IPS DF 4.7 (cell line): ENCODE measurements at regions not wholly inside any gene's neighbourhood (a gene's known extent, or its start where the extent isn't known, plus 50 kb on each side); places are given as distances from the start of the nearest gene placed in this dataset.

Experiments used
- DNase-seq: peaks from one replicate; pipeline ENCODE4 v3.0.0-alpha.2; 2013; ENCODE audit warnings: low spot score; ENCODE audit errors: extremely low read depth

DNA sequence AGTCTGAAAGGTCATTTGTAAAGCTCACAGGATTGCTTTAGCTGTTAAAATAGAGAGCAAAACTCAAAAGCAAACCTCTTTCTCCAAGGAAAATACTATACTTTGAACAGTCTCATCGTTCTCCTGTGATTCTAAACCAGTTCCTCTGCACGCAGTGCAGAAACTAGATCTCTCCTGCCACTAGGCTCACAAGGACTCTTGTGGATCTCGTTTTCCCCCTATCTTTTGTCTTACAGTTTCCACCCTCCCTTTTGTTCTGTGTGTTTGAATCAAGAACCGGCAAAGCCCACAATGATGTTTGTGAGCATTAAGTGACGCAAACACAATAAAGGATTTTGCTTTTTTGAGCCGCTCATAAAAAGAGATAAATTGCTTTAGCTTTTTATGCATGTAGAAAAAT, 1103.5 kb upstream of the RBFOX1 start:
- no peak for DNase-seq

DNA sequence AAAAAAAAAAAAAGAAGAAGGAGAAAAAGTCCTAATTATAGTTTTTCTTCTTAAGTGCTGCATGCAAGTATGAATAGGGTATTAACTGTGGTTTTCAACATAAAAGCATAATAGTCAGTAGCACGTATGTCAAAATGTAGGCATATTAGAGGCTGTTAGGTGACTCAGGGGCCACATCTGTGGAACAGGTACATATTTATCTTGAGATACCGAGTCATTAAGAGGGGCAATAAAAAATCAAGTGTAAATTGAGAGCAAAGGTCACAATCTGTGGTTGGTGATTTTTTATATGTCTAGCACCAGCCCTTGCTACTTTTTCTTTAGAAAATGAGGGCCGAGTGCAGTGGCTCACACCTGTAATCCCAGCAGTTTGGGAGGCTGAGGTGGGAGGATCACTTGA, 1113.8 kb upstream of the RBFOX1 start:
- no peak for DNase-seq

DNA sequence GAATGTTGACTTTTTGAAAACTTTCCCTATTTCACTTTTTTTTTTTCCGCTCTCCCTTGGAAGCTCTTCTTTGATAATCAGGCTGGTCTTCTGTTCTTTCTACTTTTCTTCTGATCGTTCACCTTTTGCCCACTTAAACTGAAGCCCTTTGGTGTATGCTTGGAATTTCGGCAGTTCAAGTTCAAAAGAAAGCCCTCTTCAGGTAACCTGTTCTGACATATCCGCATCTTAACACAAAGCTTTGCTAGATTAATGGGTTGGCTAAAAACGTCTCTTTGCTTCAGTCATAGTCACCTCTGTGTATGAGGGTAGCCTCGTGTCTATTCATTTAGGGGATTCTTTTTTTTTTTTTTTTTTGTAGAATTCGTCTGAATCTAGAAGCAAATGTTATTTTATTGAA, 1115.8 kb upstream of the RBFOX1 start:
- no peak for DNase-seq

DNA sequence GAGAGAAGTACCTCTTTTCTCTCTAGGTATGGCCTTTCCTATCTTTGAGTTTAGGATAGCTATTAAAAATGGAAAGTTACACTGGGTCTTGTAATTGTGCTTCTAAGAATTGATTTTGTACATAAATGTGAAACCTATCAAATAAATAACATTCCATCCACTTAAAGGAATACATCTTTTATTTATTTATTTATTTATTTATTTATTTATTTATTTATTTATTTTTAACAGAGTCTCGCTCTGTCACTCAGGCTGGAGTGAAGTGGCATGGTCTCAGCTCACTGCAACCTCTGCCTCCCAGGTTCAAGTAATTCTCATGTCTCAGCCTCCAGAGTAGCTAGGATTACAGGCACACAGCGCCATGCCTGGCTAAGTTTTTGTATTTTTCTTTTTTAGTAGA, 1114.0 kb upstream of the EEF2KMT start:
- DNase-seq: no peak

DNA sequence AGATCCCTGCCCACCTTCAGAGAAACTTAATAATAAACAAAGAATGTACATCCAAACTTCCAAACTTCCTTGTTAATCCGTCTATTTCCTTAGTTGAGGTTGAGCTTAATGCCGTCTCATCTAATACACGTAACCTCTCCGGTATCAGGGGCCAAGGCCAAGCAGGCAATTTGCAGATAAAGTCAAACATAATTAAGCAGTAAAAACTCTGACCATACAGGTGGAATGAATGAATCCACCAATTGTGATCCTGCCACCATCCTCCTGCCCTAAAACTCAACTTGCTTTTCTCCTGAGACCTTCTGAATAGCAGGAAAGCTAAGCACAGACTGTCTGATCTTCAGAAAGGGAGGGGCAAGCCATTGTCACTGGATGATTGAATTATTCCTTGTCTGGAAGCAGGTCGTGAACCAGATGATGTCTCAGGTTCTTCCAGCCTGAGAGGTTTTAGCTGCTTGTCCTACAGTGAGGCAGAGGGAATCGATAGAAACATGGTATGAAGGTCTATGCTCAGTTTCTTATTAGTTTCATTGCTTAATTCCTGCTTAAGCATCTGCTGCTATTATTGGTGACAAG, 1111.8 kb upstream of the EEF2KMT start:
- no peak for DNase-seq

DNA sequence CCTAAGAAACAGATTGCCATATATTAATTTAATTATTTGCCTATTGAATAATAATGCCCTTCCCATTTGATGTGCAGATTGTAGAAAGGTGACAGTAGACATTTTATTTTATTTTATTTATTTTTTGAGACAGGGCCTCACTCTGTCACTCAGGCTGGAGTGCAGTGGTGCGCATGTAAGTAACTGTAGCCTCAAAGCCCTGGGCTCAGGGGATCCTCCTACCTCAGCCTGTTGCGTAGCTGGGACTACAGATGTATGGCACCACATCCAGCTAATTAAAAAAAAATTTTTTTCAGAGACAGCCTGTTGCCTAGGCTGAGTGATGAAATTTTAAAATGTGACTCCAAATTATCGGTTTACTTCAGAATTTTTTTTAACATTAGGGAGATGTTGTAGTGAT, 1110.0 kb upstream of the EEF2KMT start:
- no peak for DNase-seq

DNA sequence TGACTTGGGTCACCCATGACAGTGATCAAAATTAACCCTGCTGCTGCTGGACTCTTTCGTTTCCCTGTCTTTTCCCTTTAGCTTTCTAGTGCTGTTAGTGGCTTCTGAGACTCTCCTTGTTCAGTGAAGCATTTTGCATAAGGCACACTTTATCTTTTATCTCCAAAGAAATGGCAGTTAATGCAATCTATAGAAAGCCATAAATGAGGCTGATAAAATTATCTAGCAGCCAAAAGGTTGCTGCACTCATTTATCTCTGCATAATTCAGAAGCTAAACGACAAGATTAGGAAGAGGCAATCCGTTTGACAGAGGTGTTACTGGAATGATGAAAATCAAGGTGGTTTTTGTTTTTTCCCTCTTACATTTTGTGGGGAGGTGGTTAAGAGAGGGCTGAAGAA, 1109.5 kb upstream of the EEF2KMT start:
- DNase-seq: no peak

DNA sequence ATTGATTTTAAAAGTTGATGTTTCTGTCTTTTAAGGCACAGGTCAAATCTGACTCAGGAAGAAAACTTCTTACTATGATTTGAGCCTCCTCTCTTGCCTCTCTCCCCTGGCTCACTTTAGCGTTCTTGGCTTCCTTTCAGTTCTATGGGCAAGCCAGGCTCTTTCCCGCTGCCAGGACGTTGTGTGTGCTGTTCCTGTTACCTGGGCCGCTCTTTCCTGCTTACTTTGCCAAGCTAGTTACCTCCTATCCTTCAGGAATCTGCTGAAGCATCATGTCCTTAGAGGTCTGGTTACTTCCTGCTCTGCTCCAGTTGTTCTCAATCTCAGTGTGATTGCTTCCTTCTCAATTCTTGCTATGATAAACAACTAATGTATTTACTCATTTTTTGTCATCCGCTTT, 1108.5 kb upstream of the EEF2KMT start:
- no peak for DNase-seq

DNA sequence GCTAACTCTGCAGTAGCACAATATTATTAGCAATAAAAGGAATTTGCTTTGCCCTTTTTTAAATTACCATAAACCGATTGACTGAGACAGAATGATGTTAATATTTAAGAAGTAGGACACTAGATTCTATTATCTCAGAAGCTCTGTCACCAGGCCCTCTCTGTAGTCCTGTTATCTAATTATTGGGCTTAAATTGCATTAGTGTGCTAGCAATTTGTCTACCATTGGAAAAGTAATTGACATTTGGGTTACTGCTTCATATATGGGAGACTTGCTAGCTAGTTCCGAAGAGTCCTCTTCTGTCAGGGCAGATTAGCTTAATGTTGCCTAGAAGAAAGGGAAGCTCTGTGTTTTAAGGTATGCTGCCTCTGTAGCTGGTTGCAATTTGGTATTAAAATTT, 1107.3 kb upstream of the EEF2KMT start:
- DNase-seq: no peak

DNA sequence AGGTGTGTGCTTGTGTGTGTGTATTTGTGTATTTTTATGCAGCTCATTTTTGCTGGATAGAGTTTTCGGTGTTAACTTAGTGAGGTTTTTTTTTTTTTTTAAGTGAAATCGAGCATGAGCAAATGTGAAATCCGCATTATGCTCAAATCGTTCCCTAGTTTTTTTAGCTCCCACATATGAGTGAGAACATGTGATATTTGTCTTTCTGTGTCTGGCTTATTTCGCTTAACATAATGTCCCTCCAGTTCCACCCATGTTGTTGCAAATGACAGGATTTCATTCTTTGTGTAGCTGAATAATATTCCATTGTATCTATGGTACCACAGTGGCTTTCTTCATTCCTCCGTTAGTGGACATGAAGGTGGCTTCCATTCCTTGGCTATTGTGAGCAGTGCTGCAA, 1103.3 kb upstream of the EEF2KMT start:
- DNase-seq: no peak

DNA sequence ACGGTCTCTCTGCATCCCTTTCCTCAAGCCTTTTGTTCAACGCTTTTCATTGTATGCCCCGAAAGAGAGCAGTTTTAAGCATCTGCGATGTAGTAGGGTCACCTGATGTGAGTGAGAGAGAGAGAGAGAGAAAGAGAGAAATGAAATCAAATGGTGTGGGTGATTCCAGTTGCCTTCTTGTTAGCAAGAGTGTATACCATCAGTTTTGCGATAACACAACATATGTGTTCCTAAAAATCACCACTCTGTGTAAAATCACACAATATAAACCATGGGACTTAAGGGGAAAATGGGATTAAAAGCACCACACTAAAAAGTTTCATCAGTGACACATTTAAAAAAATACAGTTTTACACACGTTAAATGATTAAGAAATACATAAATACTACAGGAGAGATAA, 1102.7 kb upstream of the EEF2KMT start:
- no peak for DNase-seq

DNA sequence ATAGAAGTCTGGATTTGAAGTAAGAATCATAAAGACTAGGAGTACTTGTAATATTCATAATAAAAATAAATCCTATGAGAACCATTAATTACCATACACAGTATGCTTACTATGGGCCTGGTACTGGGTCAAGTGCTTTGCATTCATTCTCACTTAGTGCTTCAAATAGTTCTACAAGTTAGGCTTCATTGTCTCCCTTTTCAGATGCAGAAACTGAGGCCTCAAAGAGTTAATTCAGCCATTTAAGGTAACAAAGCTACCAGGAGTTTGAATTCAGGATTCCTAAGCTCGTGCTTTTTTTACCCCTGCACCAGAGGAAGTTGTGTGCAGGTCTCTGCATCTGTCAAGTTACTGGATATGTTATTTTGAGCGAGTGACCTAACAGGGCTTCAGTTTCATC, 1098.4 kb upstream of the EEF2KMT start:
- DNase-seq: peak; percentile 78

DNA sequence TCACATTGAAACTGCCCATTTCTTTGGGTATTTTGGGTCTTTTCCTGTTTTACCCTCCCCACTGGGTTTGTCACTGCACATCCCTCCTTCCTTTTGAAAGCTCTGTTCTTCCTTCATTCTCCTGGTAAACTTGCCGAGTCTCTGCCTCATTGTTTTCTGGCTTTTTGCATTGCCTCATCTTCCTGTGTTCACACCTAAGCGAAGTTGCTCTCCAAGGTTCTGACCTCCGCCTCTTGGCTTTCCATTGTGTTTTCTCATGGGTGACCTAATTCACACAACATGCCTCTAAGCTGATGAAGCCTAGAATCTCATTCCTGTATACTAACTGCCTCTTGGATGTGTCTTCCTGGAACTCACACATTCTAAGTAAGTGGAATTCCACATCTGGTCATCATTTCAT, 1096.1 kb upstream of the EEF2KMT start:
- DNase-seq: peak; percentile 75

DNA sequence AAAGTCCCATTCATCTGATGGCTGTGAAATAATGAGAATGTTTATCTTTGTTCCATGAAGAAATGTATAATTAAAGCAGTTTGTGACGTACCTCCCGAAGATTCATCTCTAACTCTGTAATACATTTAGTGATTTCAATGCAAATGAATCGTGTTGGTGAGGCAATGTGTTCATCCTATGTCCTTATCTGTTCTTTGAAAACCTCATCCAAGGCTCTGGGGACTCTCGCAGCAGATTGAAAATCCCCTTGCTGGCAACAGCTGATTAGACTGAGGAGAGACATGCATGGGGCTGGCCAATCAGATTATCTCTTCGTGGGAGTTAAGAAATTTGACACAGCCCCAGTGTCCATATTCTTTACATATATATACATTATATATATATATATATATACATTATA, 1095.4 kb upstream of the EEF2KMT start:
- DNase-seq: no peak

DNA sequence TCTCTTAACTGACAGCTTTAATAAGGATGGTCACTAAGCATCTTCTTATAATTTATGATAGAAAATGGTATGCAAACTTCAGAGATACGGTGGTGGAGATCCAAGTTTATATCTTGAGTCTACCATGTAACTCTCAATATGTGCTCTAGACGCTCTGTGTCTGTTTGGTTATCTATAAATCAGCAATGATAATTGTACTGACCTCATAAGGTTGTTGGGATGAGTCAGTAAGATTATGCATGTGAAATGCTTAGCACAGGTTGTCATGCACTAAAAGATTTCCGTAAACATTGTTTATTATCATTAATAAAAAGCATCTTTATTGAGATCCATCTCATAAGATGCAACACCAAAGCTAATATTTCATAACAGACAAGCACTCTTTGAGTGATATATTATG, 1094.9 kb upstream of the EEF2KMT start:
- DNase-seq: no peak

DNA sequence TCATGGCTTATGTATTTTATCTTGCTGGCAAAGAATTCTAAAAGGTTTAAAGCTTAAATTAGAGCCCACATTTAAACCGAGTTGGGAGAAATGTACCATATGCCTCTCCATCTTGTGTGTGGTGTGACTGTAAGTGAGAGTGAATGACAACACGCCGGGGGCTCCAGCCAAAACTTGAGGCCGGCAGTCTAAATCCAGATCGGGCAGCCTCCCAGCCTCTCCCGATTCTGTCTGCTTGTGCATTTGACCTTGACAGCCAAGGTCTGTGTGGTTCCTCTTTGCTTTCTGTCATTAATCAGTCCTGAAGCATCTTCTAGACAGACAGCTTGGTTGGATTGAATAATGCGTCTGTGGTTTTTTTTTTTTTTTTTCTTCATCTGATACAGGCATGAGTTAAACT, 1093.2 kb upstream of the EEF2KMT start:
- DNase-seq: no peak

DNA sequence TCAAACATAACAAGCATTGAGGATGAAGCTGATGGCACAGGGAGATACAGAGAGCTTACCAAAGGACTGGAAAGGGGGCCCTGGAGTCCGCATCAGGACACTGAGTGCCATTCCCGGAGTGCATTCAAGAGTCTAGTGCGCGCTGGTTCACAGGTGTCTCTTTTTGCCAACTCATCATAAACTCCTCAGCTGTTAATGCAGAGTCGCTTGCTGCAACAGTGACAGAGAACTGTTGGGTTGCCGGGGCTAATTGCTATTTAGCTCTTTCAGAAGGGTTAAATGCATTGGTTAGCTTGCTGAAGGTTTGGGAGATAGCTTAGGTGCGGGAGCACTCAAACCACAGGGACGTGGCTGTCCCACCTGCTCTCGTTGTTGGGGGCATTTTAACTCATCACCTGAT, 1091.6 kb upstream of the EEF2KMT start:
- no peak for DNase-seq

DNA sequence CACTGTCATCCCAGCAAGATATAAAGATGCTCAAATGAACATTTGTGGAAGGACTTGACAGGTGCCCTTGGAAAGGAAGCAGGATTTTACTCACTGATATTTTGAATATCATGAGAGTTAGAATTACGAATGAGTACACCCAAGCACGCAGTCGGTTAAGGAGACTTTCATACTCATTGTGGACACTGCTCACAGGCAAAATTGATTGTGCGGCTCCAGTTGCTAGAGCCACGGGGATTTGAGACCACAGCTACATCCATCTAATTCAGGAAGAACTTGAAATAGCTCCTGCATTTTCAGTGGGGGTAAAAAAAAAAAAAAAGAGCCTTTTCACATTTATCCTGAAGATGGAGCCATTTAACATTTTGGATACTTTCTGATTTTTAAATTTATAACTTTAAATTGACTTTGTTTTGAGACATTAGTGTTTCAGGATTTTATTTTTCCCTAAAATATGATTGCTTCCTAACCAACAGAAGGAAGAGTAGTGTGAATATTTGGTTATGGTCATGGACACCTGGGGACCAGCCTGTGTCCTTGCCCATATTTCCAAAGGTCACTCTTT, 1080.1 kb upstream of the EEF2KMT start:
- DNase-seq: no peak

DNA sequence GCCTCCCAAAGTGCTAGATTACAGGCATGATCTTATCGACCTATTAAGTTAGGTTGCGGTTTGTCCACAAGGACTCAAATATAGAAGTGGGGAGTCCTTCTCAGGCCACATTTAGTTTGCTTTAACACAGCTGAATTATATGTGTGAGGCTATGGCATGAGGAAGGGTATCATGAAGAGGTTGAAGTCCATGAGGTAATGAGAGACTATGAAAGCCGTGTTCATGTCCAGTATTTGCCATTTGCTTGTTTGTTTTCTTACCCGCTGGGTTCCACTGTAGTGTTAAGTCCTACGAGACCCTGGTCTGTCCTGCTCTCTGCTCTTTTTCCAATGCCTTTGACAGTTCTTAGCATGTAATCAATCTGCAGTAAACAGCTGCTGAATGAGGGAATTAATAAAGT, 1072.4 kb upstream of the EEF2KMT start:
- DNase-seq: no peak

DNA sequence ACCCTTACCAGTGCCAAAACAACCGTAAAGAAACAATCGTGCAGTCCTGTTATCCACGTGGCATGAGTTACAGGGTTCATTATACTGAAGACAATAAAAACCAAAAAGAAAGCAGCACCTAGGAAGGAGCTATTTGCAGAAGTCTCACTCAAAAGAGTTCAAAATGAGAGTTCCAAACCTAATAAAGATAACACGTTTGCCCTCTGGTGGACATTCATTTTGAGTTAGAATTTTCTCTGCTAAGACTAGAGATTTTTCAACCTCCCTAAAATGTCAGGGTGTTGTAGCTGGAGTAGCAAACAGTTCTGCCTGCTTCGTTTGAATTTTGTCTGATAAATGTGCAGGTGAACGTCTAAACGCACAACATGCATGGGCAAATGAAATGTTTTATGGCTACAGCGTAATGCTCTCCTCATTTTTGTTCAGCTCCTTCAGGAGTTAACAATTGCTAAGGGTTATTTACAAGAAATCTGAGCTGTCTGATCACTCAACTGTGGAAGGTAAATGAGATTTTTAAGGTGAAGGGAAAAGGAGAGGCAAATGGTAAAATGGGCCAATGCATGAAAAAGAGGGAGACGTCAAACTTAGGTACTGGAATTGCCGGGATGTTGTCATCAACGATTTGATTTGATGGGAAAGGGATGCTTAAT, 1067.9 kb upstream of the EEF2KMT start:
- DNase-seq: no peak

DNA sequence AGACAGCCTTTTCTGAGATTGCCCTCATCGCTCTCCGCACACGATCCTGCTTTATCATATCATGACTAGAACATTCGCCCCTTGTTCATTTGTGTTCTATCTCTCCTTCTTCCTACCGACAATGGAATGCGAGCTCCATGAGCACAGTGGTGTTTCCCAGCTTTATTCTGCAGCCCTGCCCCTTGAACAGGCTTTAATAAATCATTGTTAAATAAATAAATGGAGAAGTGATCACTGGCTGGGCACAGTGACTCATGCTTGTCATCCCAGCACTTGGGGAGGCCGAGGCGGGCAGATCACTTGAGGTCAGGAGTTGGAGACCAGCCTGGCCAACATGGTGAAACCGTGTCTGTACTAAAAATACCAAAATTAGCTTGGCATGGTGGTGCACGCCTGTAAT, 1063.3 kb upstream of the EEF2KMT start:
- DNase-seq: no peak

DNA sequence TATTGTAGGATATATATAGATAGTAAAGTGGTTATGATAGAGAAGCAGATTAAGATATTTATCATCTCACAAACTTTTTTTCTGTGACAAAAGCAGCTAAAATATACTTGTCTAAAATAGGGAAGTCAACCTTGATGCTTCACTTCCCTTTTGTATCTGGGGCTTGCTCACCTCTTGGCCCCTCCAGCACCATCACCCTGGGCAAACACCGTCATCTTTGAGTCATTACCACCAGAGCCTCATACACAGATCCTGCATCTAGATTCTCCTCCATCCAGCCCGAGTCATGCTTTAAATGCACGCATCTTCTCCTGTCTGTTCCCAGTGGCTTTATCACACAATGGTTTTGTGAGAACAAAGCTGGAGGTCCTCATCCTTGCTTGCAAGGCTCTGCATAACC, 1062.7 kb upstream of the EEF2KMT start:
- no peak for DNase-seq

DNA sequence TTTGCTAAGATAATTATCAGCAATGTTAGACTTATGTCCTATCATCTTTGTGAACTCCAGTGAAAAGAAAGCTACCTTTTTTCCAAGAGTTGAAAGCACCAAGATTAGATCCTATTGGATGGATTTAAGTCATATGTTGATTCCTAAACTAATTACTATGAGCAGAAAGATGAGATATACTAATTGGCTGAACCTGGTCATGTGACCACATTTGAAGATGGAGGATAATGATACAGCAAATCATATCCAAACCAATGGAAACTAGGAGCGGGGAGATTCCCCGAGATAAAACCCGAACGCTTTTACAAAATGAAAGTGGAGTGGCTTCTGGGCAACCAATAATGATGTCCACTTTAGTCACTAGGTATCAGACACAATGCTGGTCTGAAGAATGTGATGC, 1060.2 kb upstream of the EEF2KMT start:
- DNase-seq: no peak
